Keratinocyte (primary cell): ENCODE measurements at regions not wholly inside any gene's neighbourhood (a gene's known extent, or its start where the extent isn't known, plus 50 kb on each side); places are given as distances from the start of the nearest gene placed in this dataset.

Experiments
- DNase-seq: peaks from one replicate; pipeline ENCODE4 v3.0.0-alpha.2; 2011; ENCODE audit warnings: low read depth, missing footprints, low spot score
- FAIRE-seq: peaks from 2 replicates; lab custom pipeline; 2011; peaks lifted over from hg19 to GRCh38; lab: Jason Lieb, UNC
- H2AFZ ChIP-seq: 2 replicates; pipeline ENCODE4 v1.6.0; 2012; ENCODE audit warnings: low read length, control low read depth, inconsistent platforms; ENCODE audit not compliant: control insufficient read depth
- H3K27ac ChIP-seq: 2 replicates; pipeline ENCODE4 v1.5.1; 2011; ENCODE audit warnings: low read length; ENCODE audit not compliant: control insufficient read depth, insufficient read depth
- H3K27me3 ChIP-seq: 3 replicates; pipeline ENCODE4 v1.6.0; 2011; ENCODE audit warnings: low read length; ENCODE audit not compliant: control insufficient read depth, insufficient read depth; ENCODE audit errors: extremely low read depth
- H3K36me3 ChIP-seq, 2 experiments: 2 replicates in 1 of 2; 3 replicates in 1 of 2; pipeline ENCODE4 v1.5.1; 2011; ENCODE audit warnings: low read length in 2 of 2, mild to moderate bottlenecking in 1 of 2; ENCODE audit not compliant: control insufficient read depth in 2 of 2, insufficient read depth in 2 of 2; ENCODE audit errors: extremely low read depth in 1 of 2
- H3K4me1 ChIP-seq: 3 replicates; pipeline ENCODE4 v1.5.1; 2011; ENCODE audit warnings: low read length; ENCODE audit not compliant: control insufficient read depth, insufficient read depth; ENCODE audit errors: extremely low read depth
- H3K4me2 ChIP-seq: 3 replicates; pipeline ENCODE4 v1.6.0; 2011; ENCODE audit warnings: low read depth, low read length; ENCODE audit not compliant: control insufficient read depth, insufficient read depth; ENCODE audit errors: extremely low read depth
- H3K4me3 ChIP-seq, 3 experiments: fragments of 200-600 bp in 1 of 3; sonication (generic) in 1 of 3; 2 replicates in 2 of 3; 3 replicates in 1 of 3; pipeline ENCODE4 v1.5.1; 2011 to 2016; ENCODE audit warnings: low read length in 3 of 3, mild to moderate bottlenecking in 3 of 3, control low read depth in 2 of 3, inconsistent platforms in 1 of 3, low read depth in 1 of 3, mixed read lengths in 1 of 3, mixed run types in 1 of 3, moderate library complexity in 1 of 3; ENCODE audit not compliant: control insufficient read depth in 2 of 3, insufficient read depth in 2 of 3; ENCODE audit errors: extremely low read depth in 1 of 3
- H3K79me2 ChIP-seq: 2 replicates; pipeline ENCODE4 v1.6.0; 2012; ENCODE audit warnings: low read length; ENCODE audit not compliant: control insufficient read depth, insufficient read depth
- H3K9ac ChIP-seq: 3 replicates; pipeline ENCODE4 v1.6.0; 2011; ENCODE audit warnings: low read length; ENCODE audit not compliant: control insufficient read depth, insufficient read depth; ENCODE audit errors: extremely low read depth
- H3K9me1 ChIP-seq: 3 replicates; pipeline ENCODE4 v1.6.0; 2011; ENCODE audit warnings: low read length; ENCODE audit not compliant: control insufficient read depth, insufficient read depth; ENCODE audit errors: extremely low read depth
- H3K9me3 ChIP-seq: 2 replicates; pipeline ENCODE4 v1.5.1; 2012; ENCODE audit warnings: low read depth, low read length; ENCODE audit not compliant: control insufficient read depth
- H4K20me1 ChIP-seq: 3 replicates; pipeline ENCODE4 v1.6.0; 2011; ENCODE audit warnings: low read length; ENCODE audit not compliant: control insufficient read depth, insufficient read depth; ENCODE audit errors: extremely low read depth
- CTCF ChIP-seq, 3 experiments: IDR thresholded peaks in 1 of 3; conservative IDR thresholded peaks in 1 of 3; optimal IDR thresholded peaks in 1 of 3; 2 replicates in 2 of 3; 3 replicates in 1 of 3; pipeline versions ENCODE3 to v1.5.1; 2011; ENCODE audit warnings: low read length in 3 of 3, mild to moderate bottlenecking in 3 of 3, moderate library complexity in 2 of 3, control low read depth in 1 of 3, inconsistent platforms in 1 of 3; ENCODE audit not compliant: insufficient read depth in 2 of 3; ENCODE audit errors: extremely low read depth in 1 of 3
- EZH2 ChIP-seq: IDR thresholded peaks from one replicate; pipeline ENCODE4 v1.6.1; 2012; ENCODE audit warnings: inconsistent platforms, mild to moderate bottlenecking, low read length, moderate library complexity
- dilution Hi-C: fragments of 300-500 bp; cut with MboI; formaldehyde crosslinking; loops from one replicate; pipeline ENCODE4 v1.7.0; 2020; ENCODE audit warnings: low sequenced_read_pairs; ENCODE audit not compliant: extremely low pct_ligation_motif_present

GRCh38 chr2:5364361-5364760 is 327.8 kb upstream of the SOX11 start:
- Histone ChIP-seq H3K36me3 (no peaks in the 10 kb centered on the region), H3K27ac (no peak overlapping the region), H2AFZ (no peak overlapping the region), H3K4me1 (no peaks in the 10 kb centered on the region), H4K20me1 (no peaks in the 10 kb centered on the region), H3K27me3 (no peaks in the 10 kb centered on the region), H3K4me3 (no peak overlapping the region), H3K9ac (no peak overlapping the region), H3K9me1 (no peaks in the 10 kb centered on the region), H3K4me2 (no peak overlapping the region), H3K79me2 (no peaks in the 10 kb centered on the region), H3K9me3 (peaks cover 2% of the 10 kb centered on the region)
- no peak for FAIRE-seq
- dilution Hi-C loops = no loop called here
- TF ChIP-seq EZH2 = no peak
- TF ChIP-seq CTCF (optimal IDR thresholded peaks at IDR 0.05 in 1 of 3, IDR thresholded peaks at IDR 0.05 in 1 of 3, conservative IDR thresholded peaks at IDR 0.05 in 1 of 3; ENCODE audit: extremely low read depth in 1 of 3, insufficient read depth in 2 of 3, low read length in 3 of 3) = no peak
- no peak for DNase-seq

- no peaks in the 10 kb centered on the region for H3K79me2 ChIP-seq
- H3K9me1 ChIP-seq = no peaks in the 10 kb centered on the region
- no peak overlapping the region for H3K9ac ChIP-seq
- H3K27me3 ChIP-seq = no peaks in the 10 kb centered on the region
- H3K4me3 ChIP-seq = no peak overlapping the region
- H3K4me1 ChIP-seq = no peaks in the 10 kb centered on the region
- H3K4me2 ChIP-seq = no peak overlapping the region
- TF ChIP-seq CTCF (optimal IDR thresholded peaks at IDR 0.05 in 1 of 3, IDR thresholded peaks at IDR 0.05 in 1 of 3, conservative IDR thresholded peaks at IDR 0.05 in 1 of 3; ENCODE audit: extremely low read depth in 1 of 3, insufficient read depth in 2 of 3, low read length in 3 of 3) (peak; percentile 27 to 58 (median 42)), EZH2 (no peak)
- no peak overlapping the region for H2AFZ ChIP-seq
- FAIRE-seq (no peak), DNase-seq (no peak)
- H3K27ac ChIP-seq = no peak overlapping the region
- H4K20me1 ChIP-seq = no peaks in the 10 kb centered on the region
- no peaks in the 10 kb centered on the region for H3K36me3 ChIP-seq
- peaks cover 2% of the 10 kb centered on the region for H3K9me3 ChIP-seq
- dilution Hi-C loops = no loop called here
Measured at GRCh38 chr2:5365871-5366461, 326.2 kb upstream of the SOX11 start.
